RWPE1 (cell line): ENCODE measurements at regions not wholly inside any gene's neighbourhood (a gene's known extent, or its start where the extent isn't known, plus 50 kb on each side); places are given as distances from the start of the nearest gene placed in this dataset.

Experiments used
- CTCF ChIA-PET: fragments of 350-600 bp; sonication (Branson Sonifier 250); formaldehyde crosslinking; extraction: SDS; loops from one replicate; lab custom pipeline; 2021; lab: Yijun Ruan, JAX
- POLR2A ChIA-PET: fragments of 400-600 bp; formaldehyde crosslinking; extraction: SDS; loops from one replicate; lab custom pipeline; 2020; ENCODE audit warnings: antibody characterized with exemption; ENCODE audit not compliant: low non-redundant PET; lab: Yijun Ruan, JAX
- DNase-seq: peaks from one replicate; pipeline ENCODE4 v3.0.0; 2012; ENCODE audit warnings: low spot score
- H3K27ac ChIP-seq: fragments of 450-650 bp; 2 replicates; pipeline ENCODE4 v1.5.1; 2017
- CTCF ChIP-seq: fragments of 450-650 bp; conservative IDR thresholded peaks from 2 replicates; pipeline ENCODE4 v1.5.1; 2017; ENCODE audit warnings: low read depth, mild to moderate bottlenecking

GRCh38 chr6:43891072-43891870 is 121.3 kb downstream of the VEGFA start:
- H3K27ac ChIP-seq, result no peak overlapping the region
- TF ChIP-seq CTCF, result no peak
- ChIA-PET POLR2A (no interaction called here), CTCF (interaction anchor here (0.7 kb wide), 2 partner anchors 11 to 205 kb away, joined by 3 to 4 read pairs; no protein-coding TSS in a partner anchor)
- no peak for DNase-seq

GRCh38 chr6:43890197-43891062 is 120.4 kb downstream of the VEGFA start:
- no peak overlapping the region for H3K27ac ChIP-seq
- no peak for TF ChIP-seq CTCF
- DNase-seq, result no peak
- CTCF ChIA-PET, result interaction anchor here (0.6 kb wide), 1 partner anchor 282 kb away, joined by 3 read pairs; no protein-coding TSS in a partner anchor
- POLR2A ChIA-PET, result no interaction called here

- no peak overlapping the region for H3K27ac ChIP-seq
- TF ChIP-seq CTCF, result no peak
- CTCF ChIA-PET, result no interaction called here
- POLR2A ChIA-PET, result no interaction called here
- DNase-seq, result no peak
Observed at GRCh38 chr6:43887906-43888683, 118.1 kb downstream of the VEGFA start.

GRCh38 chr6:43887340-43887858 is 117.4 kb downstream of the VEGFA start:
- DNase-seq, result no peak
- ChIA-PET POLR2A (no interaction called here), CTCF (no interaction called here)
- no peak overlapping the region for H3K27ac ChIP-seq
- TF ChIP-seq CTCF, result no peak

- POLR2A ChIA-PET, result no interaction called here
Observed at GRCh38 chr6:43886717-43887339, 116.8 kb downstream of the VEGFA start.

More at GRCh38 chr6:43886717-43887339, 116.8 kb downstream of the VEGFA start:
- no peak overlapping the region for H3K27ac ChIP-seq
- CTCF ChIA-PET, result no interaction called here
- DNase-seq, result no peak
- TF ChIP-seq CTCF, result no peak
